K562 (cell line): ENCODE measurements at regions not wholly inside any gene's neighbourhood (a gene's known extent, or its start where the extent isn't known, plus 50 kb on each side); places are given as distances from the start of the nearest gene placed in this dataset.

ENCODE experiments used
- ATAC-seq: fragments of 200-7000 bp; cut with Tn5 transposase; 3 replicates; pipeline ENCODE4 v1.9.1; 2020; ENCODE audit warnings: moderate library complexity
- BruUV-seq: library from RNA; stranded (reverse); fragments of 400-500 nt; replicated peaks from 2 replicates; lab custom pipeline; 2021; lab: Mats Ljungman, UMichigan
- CTCF ChIA-PET: fragments of 300-600 bp; formaldehyde crosslinking; extraction: SDS; loops from one replicate; lab custom pipeline; 2021; ENCODE audit warnings: low intra/inter-chr PET ratio; lab: Yijun Ruan, JAX
- POLR2A ChIA-PET: fragments of 300-600, 350-650 bp; sonication (Branson Sonifier 250); formaldehyde crosslinking; extraction: SDS; loops from one replicate; lab custom pipeline; 2021; ENCODE audit warnings: antibody characterized with exemption, inconsistent platforms; lab: Yijun Ruan, JAX
- DNase-seq, 4 experiments: peaks; one replicate each; pipeline versions ENCODE4 v3.0.0 to v3.0.0-alpha.2; 2011 to 2018; ENCODE audit warnings: low spot score in 3 of 4, mixed read lengths in 3 of 4; ENCODE audit errors: extremely low read depth in 1 of 4
- FAIRE-seq: peaks from 2 replicates; lab custom pipeline; 2011; peaks lifted over from hg19 to GRCh38; lab: Jason Lieb, UNC
- H2AFZ ChIP-seq: 2 replicates; pipeline ENCODE4 v1.6.0; 2011; ENCODE audit warnings: low read depth, low read length, control low read depth, inconsistent platforms
- H3K27ac ChIP-seq: fragments of 200-600 bp; 3 replicates; pipeline ENCODE4 v1.8.0; 2011; ENCODE audit warnings: low read depth, mild to moderate bottlenecking, control low read depth, inconsistent platforms, low read length, moderate library complexity, mixed read lengths; ENCODE audit errors: extremely low read depth
- H3K27me3 ChIP-seq, 2 experiments: fragments of 300-600 bp in 1 of 2; 2 replicates in 1 of 2; 3 replicates in 1 of 2; pipeline versions ENCODE4 v1.6.0 to v1.8.0; 2011; ENCODE audit warnings: inconsistent platforms in 2 of 2, low read length in 2 of 2, mild to moderate bottlenecking in 1 of 2, mixed read lengths in 1 of 2, moderate library complexity in 1 of 2; ENCODE audit not compliant: control insufficient read depth in 2 of 2, insufficient read depth in 2 of 2
- H3K36me3 ChIP-seq: fragments of 300-600 bp; 3 replicates; pipeline ENCODE4 v1.8.0; 2011; ENCODE audit warnings: mild to moderate bottlenecking, low read length, inconsistent platforms; ENCODE audit not compliant: control insufficient read depth, insufficient read depth
- H3K4me1 ChIP-seq, 2 experiments: fragments of 200-600 bp in 1 of 2; replicated peaks in 1 of 2; 2 replicates in 1 of 2; 3 replicates in 1 of 2; pipeline versions ENCODE4 v1.5.1 to v1.8.0; 2011; ENCODE audit warnings: inconsistent platforms in 2 of 2, low read length in 2 of 2, mild to moderate bottlenecking in 1 of 2, mixed read lengths in 1 of 2, moderate library complexity in 1 of 2; ENCODE audit not compliant: control insufficient read depth in 2 of 2, insufficient read depth in 2 of 2
- H3K4me2 ChIP-seq: 2 replicates; pipeline ENCODE4 v1.6.1; 2011; ENCODE audit warnings: low read length, control low read depth, inconsistent platforms, mixed read lengths; ENCODE audit not compliant: insufficient read depth
- H3K4me3 ChIP-seq: fragments of 200-600 bp; sonication (generic), shearing (Covaris generic); 2 replicates; pipeline ENCODE4 v1.5.1; 2016; ENCODE audit warnings: control low read depth, inconsistent platforms
- H3K79me2 ChIP-seq: fragments of 200-600 bp; 3 replicates; pipeline ENCODE4 v1.8.0; 2011; ENCODE audit warnings: low read length, inconsistent platforms; ENCODE audit not compliant: control insufficient read depth, insufficient read depth
- H3K9ac ChIP-seq, 2 experiments: 2 replicates each; pipeline versions ENCODE4 v1.6.0 to v1.6.1; 2011; ENCODE audit warnings: low read depth in 2 of 2, low read length in 2 of 2, control low read depth in 1 of 2, inconsistent platforms in 1 of 2, mild to moderate bottlenecking in 1 of 2, mixed read lengths in 1 of 2; ENCODE audit not compliant: insufficient read depth in 1 of 2
- H3K9me1 ChIP-seq: one replicate; pipeline ENCODE4 v1.6.0; 2011; ENCODE audit warnings: inconsistent platforms, mild to moderate bottlenecking, low read length, moderate library complexity; ENCODE audit not compliant: control insufficient read depth, insufficient read depth
- H3K9me3 ChIP-seq: replicated peaks from 2 replicates; pipeline ENCODE4 v1.5.1; 2011; ENCODE audit warnings: low read depth, low read length, inconsistent platforms; ENCODE audit not compliant: control insufficient read depth, insufficient read depth
- H4K20me1 ChIP-seq: replicated peaks from 2 replicates; pipeline ENCODE4 v1.6.1; 2011; ENCODE audit warnings: low read length, inconsistent platforms, mixed read lengths; ENCODE audit not compliant: control insufficient read depth, insufficient read depth
- CBX1 ChIP-seq: sonication (generic); IDR thresholded peaks from 2 replicates; pipeline ENCODE4 v1.6.1; 2016; ENCODE audit warnings: antibody characterized with exemption, low read depth, mild to moderate bottlenecking
- DNMT1 ChIP-seq: fragments of 450-650 bp; IDR thresholded peaks from 2 replicates; pipeline ENCODE4 v1.6.1; 2016; ENCODE audit warnings: antibody characterized with exemption, mild to moderate bottlenecking
- IRF2 ChIP-seq: sonication (generic); formaldehyde crosslinking; IDR thresholded peaks from 2 replicates; pipeline ENCODE4 v1.8.1; 2022; ENCODE audit warnings: mild to moderate bottlenecking, missing genetic modification reagents
- NR1H2 ChIP-seq: sonication (generic); formaldehyde crosslinking; IDR thresholded peaks from 2 replicates; pipeline ENCODE4 v1.4.0; 2020; ENCODE audit warnings: mild to moderate bottlenecking, missing genetic modification reagents
- SMARCC2 ChIP-seq: fragments of 450-650 bp; IDR thresholded peaks from 2 replicates; pipeline ENCODE4 v1.6.1; 2017; ENCODE audit warnings: antibody characterized with exemption, moderate library complexity, mild to moderate bottlenecking, low read depth
- TBL1XR1 ChIP-seq, 2 experiments: IDR thresholded peaks; 2 replicates each; pipeline ENCODE4 v1.6.1; 2012; ENCODE audit warnings: improper control_type of control experiment in 2 of 2, low read length in 2 of 2, mild to moderate bottlenecking in 1 of 2
- WGBS: fragments of 100-300 bp; shearing (Covaris generic); methylation state at CpG from one replicate; pipeline ENCODE4 v1.1.6; 2016; ENCODE audit warnings: low coverage, mixed read lengths; ENCODE audit not compliant: insufficient coverage; ENCODE audit errors: missing lambda C conversion rate; 5-methylcytosine and 5-hydroxymethylcytosine counted together
- in situ Hi-C: fragments of 300-500 bp; cut with MboI; formaldehyde crosslinking; loops from 4 replicates; pipeline ENCODE4 v1.15.0; 2018; ENCODE audit warnings: inconsistent platforms, mixed read lengths
- intact Hi-C: fragments of 100-400 bp; cut with micrococcal nuclease; formaldehyde crosslinking; loops from 2 replicates; pipeline ENCODE4 v1.14.2; 2022

DNA sequence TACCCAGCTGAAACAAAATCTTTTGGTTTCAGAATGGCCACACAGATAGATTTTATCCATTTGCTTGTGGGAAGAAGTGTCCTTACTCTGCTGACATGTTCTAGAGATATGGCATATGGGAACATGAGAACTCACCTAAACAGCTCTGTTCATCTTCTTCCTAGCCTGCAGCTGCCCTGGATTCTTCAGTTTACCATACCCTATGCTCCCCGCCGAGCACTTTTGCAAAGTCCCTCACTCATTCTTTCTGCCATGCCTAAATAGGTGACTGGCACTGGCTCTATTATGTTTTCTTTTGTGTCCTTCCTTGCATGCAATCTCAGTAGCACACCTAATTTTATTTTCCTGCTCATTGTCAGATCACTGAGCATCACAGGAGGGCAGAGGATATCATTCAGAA is 293.7 kb upstream of the RSPO3 start (continued):
- no peak for TF ChIP-seq TBL1XR1 (IDR thresholded peaks at IDR 0.05; ENCODE audit: low read length in 2 of 2)
- no peak for TF ChIP-seq NR1H2 (CRISPR knock-in tag)
- TF ChIP-seq SMARCC2: no peak
- TF ChIP-seq IRF2 (CRISPR knock-in tag): no peak
- TF ChIP-seq, all 486 proteins: peak for 0

DNA sequence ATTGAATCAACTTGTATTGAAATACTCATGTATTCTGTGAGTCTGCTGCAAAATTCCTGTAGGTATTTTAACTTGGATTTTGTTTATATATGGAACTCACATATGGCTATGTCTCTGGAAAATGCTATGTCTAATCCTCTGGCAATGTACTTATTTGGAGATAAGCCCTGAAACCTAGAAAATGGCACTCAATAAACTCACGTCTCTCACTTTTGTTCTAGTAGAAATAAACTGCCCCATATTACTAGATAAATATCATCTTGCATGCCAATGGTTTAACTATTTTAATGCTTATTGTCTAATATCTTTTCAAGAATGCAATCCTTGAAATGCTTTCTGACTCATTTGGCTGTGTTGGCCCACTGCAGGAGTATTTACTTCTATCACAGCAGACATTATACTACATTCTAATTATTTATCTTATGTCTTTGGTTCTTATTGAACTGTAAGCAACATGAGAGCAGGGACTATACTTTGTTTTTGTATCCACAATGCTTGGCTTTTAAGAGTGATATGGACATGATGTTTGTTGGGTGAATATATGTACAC is 292.2 kb upstream of the RSPO3 start:
- no peak for DNase-seq
- H3K4me3 ChIP-seq: no peak overlapping the region
- CTCF ChIA-PET: no interaction called here
- in situ Hi-C loops (no loop called here), intact Hi-C loops (no loop called here)
- H4K20me1 ChIP-seq: no peaks in the 10 kb centered on the region
- H3K79me2 ChIP-seq: no peaks in the 10 kb centered on the region
- no peaks in the 10 kb centered on the region for H3K9me1 ChIP-seq
- ATAC-seq: no peak
- WGBS: 0% methylated on average over 1 of the region's 1 CpG
- TF ChIP-seq CBX1 (no peak), DNMT1 (no peak)
- no peak overlapping the region for H3K9ac ChIP-seq
- 0 out of 2 replicates have a peak, but pooled peaks cover 1% of the 10 kb centered on the region for H3K9me3 ChIP-seq
- no peaks in the 10 kb centered on the region for H3K4me1 ChIP-seq
- H3K36me3 ChIP-seq: no peaks in the 10 kb centered on the region
- H3K4me2 ChIP-seq: no peak overlapping the region
- POLR2A ChIA-PET: no interaction called here
- BruUV-seq: no TSS peak
- no peaks in the 10 kb centered on the region for H3K27me3 ChIP-seq
- H2AFZ ChIP-seq: no peak overlapping the region
- FAIRE-seq: no peak
- H3K27ac ChIP-seq: no peak overlapping the region
